GM19468 (cell line): ENCODE measurements at regions not wholly inside any gene's neighbourhood (a gene's known extent, or its start where the extent isn't known, plus 50 kb on each side); places are given as distances from the start of the nearest gene placed in this dataset.
"Not testable (repeated sequence)": the region's sequence is repeated elsewhere in the genome, so short reads cannot be mapped to it uniquely, and the experiment has no call there.

Source experiments
- ATAC-seq: cut with Tn5 transposase; IDR thresholded peaks from one replicate; pipeline ENCODE4 v1.9.1; 2021; ENCODE audit warnings: mild to moderate bottlenecking, moderate library complexity, moderate number of reproducible peaks; ENCODE audit not compliant: unreplicated experiment; ENCODE audit errors: extremely low read depth

DNA sequence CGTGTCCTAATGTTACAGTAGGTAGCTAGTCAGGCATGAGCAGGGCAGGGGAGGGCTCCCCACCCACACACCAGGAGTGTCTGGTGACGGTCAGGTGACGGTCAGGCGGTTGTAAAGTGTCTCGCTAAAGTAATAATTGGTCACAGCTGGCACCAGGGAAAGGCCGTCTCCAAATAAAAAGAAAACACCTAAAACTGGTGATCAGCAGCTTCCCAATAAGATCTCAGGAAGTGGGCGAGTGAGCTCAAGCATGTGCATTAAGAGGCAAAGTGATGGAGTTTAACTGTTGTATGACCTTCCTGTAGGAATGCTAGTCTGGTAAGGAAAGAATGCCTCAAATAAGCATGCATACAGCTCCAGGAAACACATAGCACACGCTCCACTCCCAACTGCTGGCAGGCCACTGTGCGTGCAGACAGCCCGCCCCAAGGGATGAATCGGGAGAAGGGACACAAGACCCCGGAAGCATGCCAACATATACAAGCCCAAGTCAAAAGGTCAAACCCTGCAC, 177.1 kb downstream of the RNF144A start:
- no peak for ATAC-seq

GRCh38 chr2:7096726-7097352, 179.6 kb downstream of the RNF144A start:
- no peak for ATAC-seq

DNA sequence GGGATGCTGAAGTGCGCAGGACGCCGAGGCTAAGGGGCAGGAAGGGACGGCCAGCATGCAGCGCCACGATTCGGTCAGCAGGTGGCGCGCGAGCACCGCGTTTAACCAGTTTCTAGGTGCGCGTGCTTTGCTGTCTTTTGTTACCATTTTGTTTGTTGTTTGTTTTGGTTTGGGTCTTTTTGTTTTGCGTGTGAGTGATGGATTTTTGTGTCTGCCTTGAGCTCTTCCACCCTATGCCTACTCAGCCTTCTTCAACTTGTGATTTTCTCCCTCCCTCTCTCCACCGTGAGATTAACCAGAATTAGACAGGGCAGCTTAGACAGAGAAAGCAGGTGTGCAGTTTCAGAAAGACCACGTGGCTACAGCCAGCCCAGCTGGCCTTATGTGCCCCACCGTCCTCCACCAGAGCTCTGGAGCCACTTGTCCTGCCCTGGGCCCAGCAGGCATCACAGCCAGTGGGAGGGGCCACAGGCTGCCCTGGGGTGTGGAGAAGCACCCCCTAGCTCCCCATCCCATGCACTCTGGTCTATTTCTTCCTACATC, 180.2 kb downstream of the RNF144A start:
- ATAC-seq: peak; percentile 63

GRCh38 chr2:7098816-7099215, 181.6 kb downstream of the RNF144A start:
- ATAC-seq: no peak

GRCh38 chr2:7099687-7100086, 182.5 kb downstream of the RNF144A start:
- not testable (repeated sequence) for ATAC-seq

DNA sequence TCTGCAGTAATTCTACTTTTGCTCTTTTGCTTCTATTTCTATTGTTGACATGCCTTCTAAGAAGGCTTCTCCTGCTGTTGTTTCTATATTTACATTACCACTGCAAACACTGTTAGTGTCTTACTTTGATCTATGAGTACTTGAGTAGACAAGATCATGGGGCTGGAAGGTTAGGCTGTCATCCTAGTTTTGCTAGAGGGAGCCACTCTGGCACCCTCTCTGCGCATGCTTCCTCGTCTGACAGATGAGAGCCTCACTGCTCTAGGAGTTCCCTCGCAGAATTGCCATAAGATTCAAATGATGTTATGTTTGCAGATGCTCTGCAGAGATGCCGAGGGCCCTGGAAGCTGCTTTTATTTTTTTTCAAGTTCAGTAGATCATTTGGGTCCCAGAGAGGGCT, 185.6 kb downstream of the RNF144A start:
- ATAC-seq: no peak

DNA sequence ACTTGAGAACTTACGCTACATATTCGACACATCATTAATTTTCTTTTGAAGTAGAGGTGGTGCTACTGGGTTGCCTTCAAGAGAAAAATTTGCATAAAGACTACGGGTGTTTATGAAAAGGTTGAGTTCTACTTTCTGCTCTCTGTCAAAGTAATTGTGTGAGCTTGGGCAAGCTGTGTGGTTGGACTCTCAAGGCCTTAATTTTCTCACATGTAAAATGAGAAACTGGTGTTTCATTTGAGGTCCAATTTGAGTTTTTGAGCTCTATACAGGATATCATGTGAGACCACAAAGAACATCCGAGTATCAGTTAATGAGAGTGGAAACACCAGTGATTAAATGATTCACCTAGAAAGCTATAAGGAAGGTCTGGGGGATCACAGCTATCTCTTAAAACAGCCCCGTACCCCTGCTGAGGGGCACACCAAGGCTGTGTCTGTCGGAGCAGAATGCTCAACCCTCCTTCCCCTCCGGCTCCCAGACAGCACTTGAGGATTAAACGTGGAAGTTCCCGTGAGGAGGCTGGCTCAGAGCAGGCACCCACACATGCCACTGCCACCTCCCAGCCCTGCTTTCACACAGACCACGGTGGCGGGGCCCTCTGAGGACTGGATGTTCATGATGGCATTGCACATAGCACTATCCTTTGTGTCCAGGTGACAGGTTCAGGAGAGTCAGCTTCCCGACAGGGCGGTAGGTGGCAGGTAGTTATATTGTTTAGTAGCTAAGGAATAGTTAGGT, 191.8 kb downstream of the RNF144A start:
- no peak for ATAC-seq

- ATAC-seq: no peak
Observed at GRCh38 chr2:7109533-7109885, 192.3 kb downstream of the RNF144A start.

DNA sequence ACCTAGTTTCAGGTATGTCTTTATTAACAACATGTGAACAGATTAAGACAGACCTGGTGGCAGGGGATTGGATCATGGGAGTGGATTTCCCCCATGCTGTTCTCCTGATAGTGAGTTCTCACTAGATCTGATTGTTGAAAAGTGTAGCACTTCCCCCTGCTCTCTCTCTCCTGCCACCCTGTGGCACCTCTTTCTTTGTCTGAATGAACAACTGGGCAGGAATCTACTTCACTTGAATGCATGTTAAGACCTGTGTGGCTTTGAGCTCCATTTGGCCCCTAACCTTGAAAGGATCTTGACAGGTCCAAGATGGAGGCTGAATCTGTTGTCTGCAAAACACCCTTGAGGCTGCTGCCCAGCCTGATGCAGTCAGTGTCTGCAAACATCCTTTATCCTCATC, 194.4 kb downstream of the RNF144A start:
- ATAC-seq: no peak

DNA sequence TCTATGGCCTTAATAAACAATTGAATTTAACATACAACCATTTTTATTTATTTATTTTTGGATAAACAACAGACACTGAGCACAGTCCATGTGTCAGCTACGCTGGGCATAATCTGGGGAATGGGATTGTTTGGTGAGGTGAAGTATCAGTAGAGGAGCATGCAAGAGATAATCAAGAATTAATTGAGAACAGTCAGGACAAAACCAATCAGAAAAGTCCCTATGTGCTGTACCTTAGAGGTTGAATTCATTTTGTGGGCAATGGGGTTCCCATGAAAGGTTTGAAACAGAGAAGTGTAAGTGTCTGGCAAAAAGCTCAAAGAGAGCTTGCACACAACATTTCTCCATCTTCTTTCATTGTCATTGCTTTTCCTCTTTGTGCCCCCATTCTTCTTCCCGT, 198.2 kb downstream of the RNF144A start:
- ATAC-seq: no peak

GRCh38 chr2:7115906-7116305, 198.7 kb downstream of the RNF144A start:
- ATAC-seq: no peak

GRCh38 chr2:7116511-7116910, 199.3 kb downstream of the RNF144A start:
- ATAC-seq: no peak

- no peak for ATAC-seq
Observed at GRCh38 chr2:7117076-7117475, 199.9 kb downstream of the RNF144A start.

GRCh38 chr2:7118606-7119131, 201.5 kb downstream of the RNF144A start:
- ATAC-seq: no peak

- ATAC-seq: no peak
Observed at GRCh38 chr2:7119132-7119835, 202.1 kb downstream of the RNF144A start.

DNA sequence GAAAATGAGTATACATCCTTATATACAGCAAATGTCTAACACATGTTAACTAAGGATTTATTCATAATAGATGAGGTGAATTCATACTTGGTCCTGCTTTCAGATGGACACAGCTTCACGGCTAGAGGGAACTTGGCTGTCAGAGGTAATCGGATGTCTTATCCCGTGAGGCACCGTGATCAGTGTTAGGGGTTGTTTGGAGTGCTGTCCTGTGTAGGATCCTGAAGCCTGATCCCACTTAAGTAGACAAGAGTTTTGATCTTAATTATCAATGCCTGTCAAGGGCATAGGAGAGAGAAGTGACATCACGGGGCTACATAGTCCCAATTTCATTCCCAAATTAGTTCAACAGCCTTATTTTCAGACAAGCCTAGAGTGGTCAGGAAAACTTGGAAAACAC, 204.6 kb downstream of the RNF144A start:
- no peak for ATAC-seq

DNA sequence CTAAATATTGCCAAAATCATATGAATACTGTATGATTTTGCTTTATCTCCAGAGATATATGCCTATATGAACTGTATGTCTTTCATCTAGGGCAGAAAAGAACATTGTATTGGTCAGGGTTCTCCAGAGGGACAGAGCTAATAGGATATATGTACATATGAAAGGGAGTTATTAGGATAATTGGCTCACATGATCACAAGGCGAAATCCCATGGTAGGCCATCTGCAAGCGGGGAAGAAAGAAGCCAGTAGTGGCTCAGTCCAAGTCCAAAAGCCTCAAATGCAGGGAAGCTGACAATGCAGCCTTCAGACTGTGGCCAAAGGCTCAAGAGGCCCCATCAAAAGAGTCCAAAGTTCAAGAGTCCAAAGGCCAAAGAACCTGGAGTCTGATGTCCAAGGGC, 209.9 kb downstream of the RNF144A start:
- no peak for ATAC-seq

DNA sequence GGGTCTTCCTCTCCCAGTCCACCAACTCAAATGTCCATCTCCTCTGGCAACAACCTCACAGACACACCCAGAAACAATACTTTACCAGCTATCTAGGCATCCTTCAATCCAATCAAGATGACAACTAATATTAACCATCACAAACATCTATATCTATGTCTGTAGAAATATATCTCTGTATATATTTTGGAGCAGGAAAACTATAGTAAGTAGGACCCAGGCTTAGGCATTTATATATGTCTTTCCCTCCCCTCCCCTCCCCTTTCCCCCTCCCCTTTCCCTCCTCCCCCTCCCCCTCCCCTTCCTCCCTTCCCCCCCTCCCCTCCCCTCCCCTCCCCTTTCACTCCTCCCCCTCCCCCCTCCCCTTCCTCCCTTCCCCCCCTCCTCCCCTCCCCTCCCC, 210.5 kb downstream of the RNF144A start:
- no peak for ATAC-seq

GRCh38 chr2:7131261-7131660, 214.0 kb downstream of the RNF144A start:
- no peak for ATAC-seq

DNA sequence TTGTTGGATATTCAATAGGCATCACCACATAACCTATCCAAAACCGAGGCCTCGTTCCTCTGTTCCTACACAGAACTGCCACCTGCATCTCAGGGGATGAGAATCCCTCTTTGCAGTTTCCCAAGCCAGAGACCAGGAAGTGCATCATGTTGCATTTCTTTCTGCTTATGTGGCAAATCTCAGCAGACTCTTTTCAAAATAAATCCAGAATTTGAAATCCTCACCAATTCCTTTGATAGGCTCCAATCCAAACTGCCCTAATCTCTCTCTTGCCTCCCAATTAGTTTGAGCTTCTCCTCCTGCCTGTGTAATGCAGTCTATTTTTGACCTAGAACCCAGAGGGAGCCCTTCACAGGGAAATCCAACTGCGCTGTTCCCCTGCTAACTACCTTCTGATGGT, 215.5 kb downstream of the RNF144A start:
- ATAC-seq: no peak

GRCh38 chr2:7133521-7133920, 216.3 kb downstream of the RNF144A start:
- no peak for ATAC-seq
